PC-9 (cell line): ENCODE measurements at regions not wholly inside any gene's neighbourhood (a gene's known extent, or its start where the extent isn't known, plus 50 kb on each side); places are given as distances from the start of the nearest gene placed in this dataset.
"Not testable (repeated sequence)": the region's sequence is repeated elsewhere in the genome, so short reads cannot be mapped to it uniquely, and the experiment has no call there.

Experiments
- CTCF ChIP-seq: fragments of 200-600 bp; sonication (generic); conservative IDR thresholded peaks from 2 replicates; pipeline ENCODE4 v1.6.1; 2017; ENCODE audit warnings: mixed run types, antibody characterized with exemption, mild to moderate bottlenecking, moderate library complexity
- EZH2 ChIP-seq: fragments of 200-600 bp; sonication (generic); IDR thresholded peaks from 2 replicates; pipeline ENCODE4 v1.8.0; 2017; ENCODE audit warnings: antibody characterized with exemption, low read depth

GRCh38 chr14:105592646-105593045, 66.3 kb downstream of the TMEM121 start:
- not testable (repeated sequence) for TF ChIP-seq CTCF, EZH2
